Keratinocyte (primary cell): ENCODE measurements at regions not wholly inside any gene's neighbourhood (a gene's known extent, or its start where the extent isn't known, plus 50 kb on each side); places are given as distances from the start of the nearest gene placed in this dataset.

Experiments used
- DNase-seq: peaks from one replicate; pipeline ENCODE4 v3.0.0-alpha.2; 2011; ENCODE audit warnings: low read depth, missing footprints, low spot score
- FAIRE-seq: peaks from 2 replicates; lab custom pipeline; 2011; peaks lifted over from hg19 to GRCh38; lab: Jason Lieb, UNC
- H2AFZ ChIP-seq: 2 replicates; pipeline ENCODE4 v1.6.0; 2012; ENCODE audit warnings: low read length, control low read depth, inconsistent platforms; ENCODE audit not compliant: control insufficient read depth
- H3K27ac ChIP-seq: 2 replicates; pipeline ENCODE4 v1.5.1; 2011; ENCODE audit warnings: low read length; ENCODE audit not compliant: control insufficient read depth, insufficient read depth
- H3K27me3 ChIP-seq: 3 replicates; pipeline ENCODE4 v1.6.0; 2011; ENCODE audit warnings: low read length; ENCODE audit not compliant: control insufficient read depth, insufficient read depth; ENCODE audit errors: extremely low read depth
- H3K36me3 ChIP-seq, 2 experiments: 2 replicates in 1 of 2; 3 replicates in 1 of 2; pipeline ENCODE4 v1.5.1; 2011; ENCODE audit warnings: low read length in 2 of 2, mild to moderate bottlenecking in 1 of 2; ENCODE audit not compliant: control insufficient read depth in 2 of 2, insufficient read depth in 2 of 2; ENCODE audit errors: extremely low read depth in 1 of 2
- H3K4me1 ChIP-seq: 3 replicates; pipeline ENCODE4 v1.5.1; 2011; ENCODE audit warnings: low read length; ENCODE audit not compliant: control insufficient read depth, insufficient read depth; ENCODE audit errors: extremely low read depth
- H3K4me2 ChIP-seq: 3 replicates; pipeline ENCODE4 v1.6.0; 2011; ENCODE audit warnings: low read depth, low read length; ENCODE audit not compliant: control insufficient read depth, insufficient read depth; ENCODE audit errors: extremely low read depth
- H3K4me3 ChIP-seq, 3 experiments: fragments of 200-600 bp in 1 of 3; sonication (generic) in 1 of 3; 2 replicates in 2 of 3; 3 replicates in 1 of 3; pipeline ENCODE4 v1.5.1; 2011 to 2016; ENCODE audit warnings: low read length in 3 of 3, mild to moderate bottlenecking in 3 of 3, control low read depth in 2 of 3, inconsistent platforms in 1 of 3, low read depth in 1 of 3, mixed read lengths in 1 of 3, mixed run types in 1 of 3, moderate library complexity in 1 of 3; ENCODE audit not compliant: control insufficient read depth in 2 of 3, insufficient read depth in 2 of 3; ENCODE audit errors: extremely low read depth in 1 of 3
- H3K79me2 ChIP-seq: 2 replicates; pipeline ENCODE4 v1.6.0; 2012; ENCODE audit warnings: low read length; ENCODE audit not compliant: control insufficient read depth, insufficient read depth
- H3K9ac ChIP-seq: 3 replicates; pipeline ENCODE4 v1.6.0; 2011; ENCODE audit warnings: low read length; ENCODE audit not compliant: control insufficient read depth, insufficient read depth; ENCODE audit errors: extremely low read depth
- H3K9me1 ChIP-seq: 3 replicates; pipeline ENCODE4 v1.6.0; 2011; ENCODE audit warnings: low read length; ENCODE audit not compliant: control insufficient read depth, insufficient read depth; ENCODE audit errors: extremely low read depth
- H3K9me3 ChIP-seq: 2 replicates; pipeline ENCODE4 v1.5.1; 2012; ENCODE audit warnings: low read depth, low read length; ENCODE audit not compliant: control insufficient read depth
- H4K20me1 ChIP-seq: 3 replicates; pipeline ENCODE4 v1.6.0; 2011; ENCODE audit warnings: low read length; ENCODE audit not compliant: control insufficient read depth, insufficient read depth; ENCODE audit errors: extremely low read depth
- EZH2 ChIP-seq: IDR thresholded peaks from one replicate; pipeline ENCODE4 v1.6.1; 2012; ENCODE audit warnings: inconsistent platforms, mild to moderate bottlenecking, low read length, moderate library complexity
- dilution Hi-C: fragments of 300-500 bp; cut with MboI; formaldehyde crosslinking; loops from one replicate; pipeline ENCODE4 v1.7.0; 2020; ENCODE audit warnings: low sequenced_read_pairs; ENCODE audit not compliant: extremely low pct_ligation_motif_present
- TF ChIP-seq, protein P1 (sequence below), 3 experiments: IDR thresholded peaks in 1 of 3; conservative IDR thresholded peaks in 1 of 3; optimal IDR thresholded peaks in 1 of 3; 2 replicates in 2 of 3; 3 replicates in 1 of 3; pipeline versions ENCODE3 to v1.5.1; 2011; ENCODE audit warnings: low read length in 3 of 3, mild to moderate bottlenecking in 3 of 3, moderate library complexity in 2 of 3, control low read depth in 1 of 3, inconsistent platforms in 1 of 3; ENCODE audit not compliant: insufficient read depth in 2 of 3; ENCODE audit errors: extremely low read depth in 1 of 3

DNA sequence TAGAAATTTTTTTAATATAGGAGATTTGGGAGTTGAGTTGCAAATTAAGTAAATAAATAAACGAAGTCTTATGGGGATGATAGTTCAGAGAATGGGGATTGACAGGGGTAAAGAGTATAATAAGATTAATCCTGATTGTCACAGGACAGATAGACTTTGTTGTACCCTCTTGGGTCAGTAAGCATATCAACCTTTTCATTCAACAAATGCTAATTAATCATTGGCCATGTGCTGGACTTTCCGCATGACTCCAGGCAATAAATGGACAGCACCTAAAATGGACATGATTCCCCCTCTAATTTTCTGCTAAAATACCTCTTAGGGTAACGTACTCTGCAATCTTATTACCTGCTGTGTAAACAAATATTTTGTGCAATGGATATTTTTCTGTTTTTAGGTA, 1331.1 kb upstream of the ADGRL3 start:
- dilution Hi-C loops, result no loop called here
- TF ChIP-seq, protein P1, sequence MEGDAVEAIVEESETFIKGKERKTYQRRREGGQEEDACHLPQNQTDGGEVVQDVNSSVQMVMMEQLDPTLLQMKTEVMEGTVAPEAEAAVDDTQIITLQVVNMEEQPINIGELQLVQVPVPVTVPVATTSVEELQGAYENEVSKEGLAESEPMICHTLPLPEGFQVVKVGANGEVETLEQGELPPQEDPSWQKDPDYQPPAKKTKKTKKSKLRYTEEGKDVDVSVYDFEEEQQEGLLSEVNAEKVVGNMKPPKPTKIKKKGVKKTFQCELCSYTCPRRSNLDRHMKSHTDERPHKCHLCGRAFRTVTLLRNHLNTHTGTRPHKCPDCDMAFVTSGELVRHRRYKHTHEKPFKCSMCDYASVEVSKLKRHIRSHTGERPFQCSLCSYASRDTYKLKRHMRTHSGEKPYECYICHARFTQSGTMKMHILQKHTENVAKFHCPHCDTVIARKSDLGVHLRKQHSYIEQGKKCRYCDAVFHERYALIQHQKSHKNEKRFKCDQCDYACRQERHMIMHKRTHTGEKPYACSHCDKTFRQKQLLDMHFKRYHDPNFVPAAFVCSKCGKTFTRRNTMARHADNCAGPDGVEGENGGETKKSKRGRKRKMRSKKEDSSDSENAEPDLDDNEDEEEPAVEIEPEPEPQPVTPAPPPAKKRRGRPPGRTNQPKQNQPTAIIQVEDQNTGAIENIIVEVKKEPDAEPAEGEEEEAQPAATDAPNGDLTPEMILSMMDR (optimal IDR thresholded peaks at IDR 0.05 in 1 of 3, IDR thresholded peaks at IDR 0.05 in 1 of 3, conservative IDR thresholded peaks at IDR 0.05 in 1 of 3; ENCODE audit: extremely low read depth in 1 of 3, insufficient read depth in 2 of 3, low read length in 3 of 3), result no peak
- TF ChIP-seq EZH2, result no peak
- DNase-seq (no peak), FAIRE-seq (no peak)
- no peak overlapping the region for H2AFZ ChIP-seq
- no peak overlapping the region for H3K27ac ChIP-seq
- no peaks in the 10 kb centered on the region for H3K4me1 ChIP-seq
- no peaks in the 10 kb centered on the region for H3K79me2 ChIP-seq
- no peaks in the 10 kb centered on the region for H3K36me3 ChIP-seq
- H3K9me1 ChIP-seq, result no peaks in the 10 kb centered on the region
- no peaks in the 10 kb centered on the region for H4K20me1 ChIP-seq
- no peak overlapping the region for H3K9ac ChIP-seq
- no peak overlapping the region for H3K4me2 ChIP-seq
- no peaks in the 10 kb centered on the region for H3K27me3 ChIP-seq
- no peaks in the 10 kb centered on the region for H3K9me3 ChIP-seq
- no peak overlapping the region for H3K4me3 ChIP-seq

DNA sequence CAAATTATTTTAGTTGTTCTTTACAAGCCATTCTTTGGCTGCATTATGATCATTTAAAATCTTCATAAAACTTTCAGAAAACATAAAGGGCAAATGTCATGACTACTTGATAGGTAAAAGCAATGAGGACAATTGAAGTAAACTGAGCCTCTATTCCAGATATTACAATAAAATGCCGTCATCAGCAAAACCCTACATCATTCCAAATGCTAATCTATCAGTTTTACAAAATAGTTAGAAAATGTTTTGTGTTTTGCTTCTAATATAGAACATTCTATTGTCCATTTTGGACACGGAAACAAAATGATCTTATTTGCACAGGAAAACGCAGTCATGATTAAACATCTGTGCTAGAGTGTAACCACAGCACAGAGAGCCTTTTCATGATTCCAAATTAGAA, 1330.6 kb upstream of the ADGRL3 start:
- DNase-seq (no peak), FAIRE-seq (no peak)
- TF ChIP-seq, protein P1 (optimal IDR thresholded peaks at IDR 0.05 in 1 of 3, IDR thresholded peaks at IDR 0.05 in 1 of 3, conservative IDR thresholded peaks at IDR 0.05 in 1 of 3; ENCODE audit: extremely low read depth in 1 of 3, insufficient read depth in 2 of 3, low read length in 3 of 3), result no peak
- no peak for TF ChIP-seq EZH2
- H3K4me3 ChIP-seq, result no peak overlapping the region
- no peaks in the 10 kb centered on the region for H3K9me3 ChIP-seq
- H3K4me1 ChIP-seq, result no peaks in the 10 kb centered on the region
- no peak overlapping the region for H2AFZ ChIP-seq
- dilution Hi-C loops, result no loop called here
- no peak overlapping the region for H3K27ac ChIP-seq
- H3K79me2 ChIP-seq, result no peaks in the 10 kb centered on the region
- H3K9ac ChIP-seq, result no peak overlapping the region
- no peak overlapping the region for H3K4me2 ChIP-seq
- no peaks in the 10 kb centered on the region for H3K9me1 ChIP-seq
- no peaks in the 10 kb centered on the region for H4K20me1 ChIP-seq
- H3K27me3 ChIP-seq, result no peaks in the 10 kb centered on the region
- H3K36me3 ChIP-seq, result no peaks in the 10 kb centered on the region
